Tibial nerve (tissue), 4 donors: ENCODE measurements at regions not wholly inside any gene's neighbourhood (a gene's known extent, or its start where the extent isn't known, plus 50 kb on each side); places are given as distances from the start of the nearest gene placed in this dataset.

Experiments
- CTCF ChIP-seq, 5 experiments: fragments of 200-600 bp in 3 of 5; fragments of 450-650 bp in 2 of 5; sonication (generic) in 3 of 5; IDR thresholded peaks; one replicate each; pipeline ENCODE4 v1.5.1; 2016 to 2019; ENCODE audit warnings: antibody characterized with exemption in 5 of 5, mild to moderate bottlenecking in 3 of 5, moderate library complexity in 2 of 5
- EP300 ChIP-seq, 2 donors: sonication (generic); formaldehyde crosslinking; IDR thresholded peaks; one replicate each; pipeline ENCODE4 v1.6.1; 2017; ENCODE audit warnings: antibody characterized with exemption in 2 of 2, mild to moderate bottlenecking in 1 of 2
- POLR2A ChIP-seq, 2 donors: fragments of 450-650 bp; IDR thresholded peaks; one replicate each; pipeline ENCODE4 v1.6.1; 2017; ENCODE audit warnings: antibody characterized with exemption in 2 of 2, mild to moderate bottlenecking in 2 of 2, moderate library complexity in 2 of 2

- TF ChIP-seq CTCF (IDR thresholded peaks at IDR 0.05) (no peak), POLR2A (IDR thresholded peaks at IDR 0.05) (no peak), EP300 (IDR thresholded peaks at IDR 0.05) (no peak)
These were observed 54.3 kb upstream of the PTPN1 start for GRCh38 chr20:50455656-50456451.
